HG02678 (cell line): ENCODE measurements at regions not wholly inside any gene's neighbourhood (a gene's known extent, or its start where the extent isn't known, plus 50 kb on each side); places are given as distances from the start of the nearest gene placed in this dataset.
A peak's percentile ranks its signal among the peaks of the same experiment; 100 is the strongest.

ENCODE experiments used
- ATAC-seq: cut with Tn5 transposase; IDR thresholded peaks from one replicate; pipeline ENCODE4 v1.9.1; 2021; ENCODE audit warnings: mild to moderate bottlenecking, moderate library complexity; ENCODE audit not compliant: unreplicated experiment

DNA sequence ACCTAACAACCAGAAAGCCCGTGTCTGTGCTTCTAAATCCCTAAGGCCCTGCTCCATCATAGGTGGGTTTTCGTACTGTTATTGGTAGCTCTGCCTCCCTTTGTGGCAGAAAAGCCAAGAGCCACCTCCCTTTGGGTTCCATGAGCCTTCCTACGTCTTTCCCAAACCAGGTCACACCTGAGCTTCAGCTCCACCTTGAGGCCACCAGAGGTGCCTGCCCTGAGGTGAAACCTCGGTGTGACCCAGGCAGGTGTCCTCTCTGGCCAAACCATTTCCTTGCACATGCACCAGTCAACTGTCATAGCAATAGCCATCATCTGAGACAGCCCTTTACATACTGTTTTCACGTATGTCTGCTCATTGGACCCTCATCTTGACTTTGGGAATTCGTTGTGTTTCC lies 188.0 kb upstream of the RBPJ start:
- no peak for ATAC-seq

DNA sequence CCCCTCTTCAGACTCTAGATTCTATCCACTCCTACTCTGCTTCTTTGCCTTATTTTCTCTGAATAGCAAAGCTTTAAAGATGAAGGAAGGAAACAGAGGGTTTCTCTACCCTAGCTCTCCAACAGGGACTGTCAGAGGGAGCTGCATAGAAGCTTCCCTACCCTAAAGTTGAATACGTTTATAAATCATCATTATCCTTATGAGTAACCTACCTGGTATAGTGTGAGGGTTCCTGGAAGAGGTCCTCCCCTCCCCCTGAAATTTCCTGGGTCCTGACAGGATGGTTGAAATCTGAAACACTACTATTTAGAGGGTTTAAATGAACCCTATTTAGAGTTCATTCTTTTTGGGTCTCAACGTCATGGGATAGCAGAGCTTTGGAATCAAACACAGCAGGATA lies 187.0 kb upstream of the RBPJ start:
- no peak for ATAC-seq

DNA sequence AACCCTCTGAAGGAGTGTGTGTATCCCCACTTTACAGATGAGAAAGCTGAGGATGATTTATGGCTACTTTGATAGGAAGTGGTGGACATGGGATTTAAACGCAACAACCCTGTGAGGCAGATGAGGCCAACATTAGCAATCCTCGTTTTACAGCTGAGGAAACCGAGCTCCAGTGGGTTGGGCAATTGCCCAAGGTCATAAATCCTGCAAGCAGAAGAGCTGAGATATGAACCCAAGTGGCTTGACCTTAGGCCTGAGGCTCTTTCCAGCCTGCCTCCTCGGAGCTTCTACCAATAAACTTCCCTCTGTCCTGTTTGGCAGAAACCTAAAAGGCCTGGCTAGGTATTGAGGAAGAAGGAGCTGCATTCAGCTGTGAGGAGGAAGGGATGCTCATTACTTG lies 185.5 kb upstream of the RBPJ start:
- ATAC-seq, result no peak

DNA sequence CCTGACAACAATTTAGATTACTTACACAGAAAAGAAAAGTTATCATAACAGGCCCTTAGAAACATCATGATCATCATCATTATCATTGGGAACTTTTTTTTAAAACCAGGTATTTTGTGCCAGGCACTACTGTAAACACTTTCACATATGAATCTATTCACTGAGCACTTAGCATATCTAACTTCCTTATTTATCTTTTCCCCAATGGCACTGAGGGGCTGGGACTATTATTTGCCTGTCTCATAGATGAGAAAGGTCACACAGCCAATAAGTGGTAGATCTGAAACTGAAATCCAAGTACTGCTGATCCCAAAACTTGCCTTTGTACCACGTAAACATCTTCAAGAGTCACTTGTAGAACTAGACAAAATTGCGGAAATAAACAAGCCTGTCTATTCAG lies 184.2 kb upstream of the RBPJ start:
- no peak for ATAC-seq

GRCh38 chr4:26137288-26137687 lies 183.5 kb upstream of the RBPJ start:
- no peak for ATAC-seq

GRCh38 chr4:26139310-26139924 lies 181.4 kb upstream of the RBPJ start:
- no peak for ATAC-seq

DNA sequence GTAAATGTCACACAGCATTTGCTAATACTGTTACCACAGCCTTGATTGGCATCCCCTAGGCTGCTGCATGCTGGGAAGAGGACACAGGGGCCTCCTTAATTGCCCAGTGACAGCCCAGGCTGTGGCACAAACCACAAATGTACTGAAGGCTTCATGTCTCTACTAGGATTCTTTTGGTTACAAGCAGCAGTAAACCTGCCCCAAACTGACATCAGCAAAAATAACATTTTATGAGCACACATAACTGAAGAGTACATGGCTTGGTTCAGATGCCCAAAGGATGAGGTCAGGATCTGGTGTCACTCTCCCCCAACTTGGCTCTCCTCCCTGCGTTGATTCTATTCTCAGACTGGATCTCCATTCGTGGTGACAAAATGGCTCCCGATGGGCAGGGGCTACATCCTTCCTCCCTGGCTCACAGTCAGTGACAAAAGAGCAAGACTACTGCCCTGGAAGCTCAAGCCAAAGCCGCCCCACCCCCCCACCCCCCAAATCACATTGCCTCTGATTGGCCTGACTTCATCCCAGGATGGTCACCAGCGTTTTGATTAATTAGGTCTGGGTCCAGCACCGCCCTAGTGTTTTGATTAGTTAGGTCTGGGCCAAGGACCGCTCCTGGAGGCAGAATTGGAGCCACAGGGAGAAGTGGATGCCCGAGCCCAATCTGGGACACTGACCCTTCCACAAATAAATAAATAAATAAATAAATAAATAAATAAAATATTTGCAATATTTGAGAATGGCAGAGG lies 180.5 kb upstream of the RBPJ start:
- ATAC-seq, result no peak

DNA sequence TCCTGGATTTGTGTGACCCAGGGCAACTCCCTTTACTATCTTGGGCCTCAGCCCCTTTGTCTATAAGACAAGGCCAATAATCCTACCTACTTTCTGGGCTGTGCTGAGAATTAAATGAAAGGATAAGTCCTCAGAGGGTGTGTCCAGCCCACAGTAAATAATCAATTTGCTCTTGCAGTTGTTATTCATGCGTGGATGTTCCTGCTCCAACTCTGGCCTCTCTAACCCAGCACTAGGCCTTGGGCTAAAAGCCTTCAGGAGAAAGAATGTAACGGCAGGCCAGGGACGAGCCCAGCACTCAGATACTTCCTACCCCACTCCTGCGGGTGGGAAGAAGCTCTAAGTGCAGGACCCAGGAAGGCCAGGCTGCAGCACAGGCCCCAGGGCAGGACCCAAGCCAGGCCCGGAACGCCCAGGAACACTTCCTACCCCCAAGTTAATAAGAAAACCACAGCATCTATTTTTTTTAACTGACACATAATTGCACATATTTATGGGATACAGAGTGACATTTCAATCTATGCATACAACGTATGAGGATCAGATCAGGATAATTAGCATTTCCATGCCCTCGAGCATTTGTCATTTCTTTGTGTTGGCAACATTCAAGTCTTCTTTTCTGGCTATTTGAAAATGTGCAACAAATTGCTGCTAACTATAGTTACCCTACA lies 179.6 kb upstream of the RBPJ start:
- no peak for ATAC-seq

DNA sequence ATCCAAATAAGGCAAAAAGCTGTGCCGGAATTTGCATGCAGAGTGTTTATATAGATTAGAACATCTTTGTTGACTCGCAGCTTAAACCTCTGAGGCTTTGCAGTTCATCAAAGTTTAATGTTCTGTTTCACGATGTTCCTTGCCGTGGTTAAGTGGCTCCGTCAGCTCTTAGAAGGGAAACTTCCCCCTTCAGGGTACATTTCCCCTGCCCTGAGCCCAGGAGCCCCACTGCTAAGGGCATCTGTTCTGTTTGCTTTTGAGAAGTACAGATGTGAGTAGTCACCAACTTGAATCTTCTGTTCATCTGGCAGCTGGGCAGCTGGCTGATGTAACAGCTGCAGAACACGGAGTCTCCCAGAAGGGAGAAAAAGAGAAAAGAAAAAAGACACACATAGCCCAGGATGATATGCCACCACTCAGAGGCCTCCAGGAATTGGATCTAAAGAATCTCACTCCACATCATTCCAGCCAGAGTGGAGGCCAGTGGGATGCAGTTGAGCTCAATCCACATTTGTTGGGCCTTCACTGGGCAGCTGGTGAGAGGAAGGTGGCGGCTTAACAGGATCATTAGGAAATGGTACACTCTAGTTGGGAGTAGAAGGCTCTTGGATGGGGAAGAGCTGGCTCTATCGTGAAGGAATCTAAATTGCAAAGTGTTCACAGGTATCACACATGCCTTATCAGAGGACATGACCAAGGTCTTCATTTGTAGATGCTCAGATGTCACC lies 178.7 kb upstream of the RBPJ start:
- peak; percentile 75 for ATAC-seq

DNA sequence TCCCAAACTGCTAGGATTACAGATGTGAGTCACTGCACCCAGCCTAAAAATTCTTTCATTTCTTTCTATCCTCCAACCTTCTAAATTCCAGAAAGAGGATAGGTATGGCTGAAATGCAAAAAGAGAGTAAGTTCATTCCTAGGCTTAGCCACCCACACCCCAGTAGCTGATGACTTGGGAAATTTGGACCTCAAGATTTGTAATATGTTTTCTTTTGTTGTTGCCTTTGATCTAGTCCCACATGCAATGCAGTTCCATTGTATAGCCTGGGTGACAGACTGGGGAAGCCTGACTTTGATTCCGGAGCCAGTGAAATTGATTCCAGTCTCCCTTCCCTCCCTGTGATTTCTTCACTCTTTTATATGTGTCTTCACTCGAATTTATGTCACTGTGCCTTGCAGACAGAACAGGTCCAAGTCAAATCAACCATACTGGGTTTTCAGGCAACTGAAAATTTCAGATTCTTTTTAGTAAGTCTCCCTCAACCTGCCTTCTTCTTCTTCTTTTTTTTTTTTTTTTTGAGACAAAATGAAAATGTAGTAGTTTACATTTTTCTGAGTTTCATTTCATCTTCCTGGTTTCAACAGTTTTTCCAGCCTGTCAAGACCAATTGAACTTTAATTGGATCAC lies 176.2 kb upstream of the RBPJ start:
- no peak for ATAC-seq

DNA sequence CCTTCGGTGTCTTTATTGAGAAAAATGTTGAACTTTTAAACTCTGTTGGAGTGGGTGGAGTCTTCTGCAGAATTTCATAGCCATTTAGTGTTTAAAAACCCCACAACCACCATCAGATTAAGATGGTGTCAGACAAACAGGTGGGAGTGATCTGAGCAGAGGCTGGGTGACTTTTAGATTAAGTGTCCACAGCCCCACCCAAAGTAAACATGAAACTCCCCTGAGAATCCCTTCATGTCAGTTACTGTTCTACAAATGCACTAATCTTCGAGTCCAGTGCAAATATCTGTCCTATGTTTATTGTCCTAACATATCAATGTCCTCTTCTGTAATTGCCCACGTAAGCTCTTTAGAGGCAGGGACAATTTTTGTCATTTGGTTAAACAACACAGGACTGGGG lies 175.6 kb upstream of the RBPJ start:
- ATAC-seq, result no peak

DNA sequence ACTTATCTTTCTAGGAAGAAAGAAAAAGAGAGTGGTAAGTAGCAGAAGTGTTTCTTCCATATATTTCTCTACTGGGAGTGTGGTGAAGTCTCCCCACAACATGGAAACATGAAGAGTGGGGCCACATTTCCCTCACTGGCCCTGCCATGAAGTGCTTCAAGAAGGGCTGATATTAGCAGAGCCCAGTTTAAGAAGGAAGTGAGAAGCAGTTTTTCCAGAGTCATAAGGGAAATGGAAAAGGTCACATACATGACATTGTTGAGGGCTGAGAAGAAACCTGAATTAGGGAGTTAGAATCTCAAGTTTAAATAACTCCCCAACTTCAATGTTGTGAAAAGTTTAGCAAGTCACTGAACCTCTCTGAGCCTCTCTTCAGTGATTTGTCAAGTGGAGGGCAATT lies 171.9 kb upstream of the RBPJ start:
- ATAC-seq, result no peak

GRCh38 chr4:26150948-26151347 lies 169.9 kb upstream of the RBPJ start:
- no peak for ATAC-seq

- ATAC-seq, result no peak
These were observed 169.2 kb upstream of the RBPJ start for GRCh38 chr4:26151615-26152014.

- ATAC-seq, result no peak
These were observed 168.8 kb upstream of the RBPJ start for GRCh38 chr4:26152056-26152455.

GRCh38 chr4:26157541-26157940 lies 163.3 kb upstream of the RBPJ start:
- ATAC-seq, result no peak

- ATAC-seq, result no peak
These were observed 160.2 kb upstream of the RBPJ start for GRCh38 chr4:26160591-26160990.

DNA sequence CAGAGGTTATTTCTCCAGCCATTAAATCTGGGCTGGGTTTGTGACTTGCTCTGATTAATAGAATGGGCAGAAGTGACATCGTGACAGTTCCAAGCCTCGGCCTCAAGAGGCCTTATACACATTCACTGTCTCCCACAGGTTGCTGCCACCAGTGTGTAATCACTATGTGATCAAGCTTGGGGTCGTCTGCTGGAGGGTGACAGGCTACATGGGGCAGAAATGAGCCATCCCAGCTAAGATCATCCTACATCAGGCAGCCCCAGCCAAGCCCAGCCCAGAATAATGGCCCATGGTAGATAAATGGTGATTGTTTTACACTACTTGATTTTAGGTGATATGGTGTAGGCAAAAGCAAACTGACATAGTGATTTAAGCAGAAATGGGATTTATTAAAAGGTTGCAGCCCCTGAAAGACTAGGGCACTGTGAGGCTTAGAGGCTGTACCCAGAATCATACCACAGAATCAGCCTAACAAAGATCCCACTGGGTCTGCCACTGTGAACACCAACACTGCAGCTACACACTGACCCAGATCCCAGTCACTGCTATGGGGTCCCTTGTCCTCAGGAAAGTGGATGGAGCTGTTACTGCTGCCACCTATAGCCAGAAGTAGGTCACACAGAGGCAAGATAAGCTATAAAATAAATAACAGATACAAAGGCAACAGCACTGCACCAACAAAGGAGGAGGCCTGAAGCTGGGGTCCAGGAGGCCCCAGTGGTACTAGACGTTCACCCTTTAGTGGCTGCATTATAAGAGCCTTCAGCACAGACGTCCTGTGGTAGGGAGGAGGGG lies 159.6 kb upstream of the RBPJ start:
- ATAC-seq, result peak; percentile 39

DNA sequence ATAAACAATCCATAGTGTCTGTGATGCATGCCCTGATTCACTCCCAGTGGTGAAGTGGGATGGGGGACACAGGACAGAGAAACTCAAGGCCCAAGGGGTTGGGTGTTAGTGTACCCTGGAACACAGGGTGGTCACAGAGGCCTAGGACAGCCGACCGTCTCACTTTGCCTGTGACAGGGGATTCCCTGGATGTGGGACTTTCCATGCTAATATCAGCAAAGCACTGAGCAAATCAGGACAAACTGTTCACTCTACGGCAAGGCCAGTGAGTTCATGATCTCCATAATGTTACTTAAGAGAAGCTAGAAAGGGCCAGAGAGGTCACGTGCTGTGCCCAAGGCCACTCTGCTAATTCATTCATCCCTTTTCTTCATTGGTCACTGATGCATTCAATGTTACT lies 158.7 kb upstream of the RBPJ start:
- peak; percentile 56 for ATAC-seq
